ENCODE measurements at regions not wholly inside any gene's neighbourhood (a gene's known extent, or its start where the extent isn't known, plus 50 kb on each side); places are given as distances from the start of the nearest gene placed in this dataset.

- Histone ChIP-seq H3K4me2 (ENCODE audit: low read depth, low read length) (peak overlapping the region; percentile 26), H3K4me3 (replicated peaks in 1 of 3; ENCODE audit: insufficient read depth in 1 of 3, low read depth in 2 of 3, low read length in 3 of 3) (no peak overlapping the region), H2AFZ (ENCODE audit: low read length) (no peak overlapping the region), H4K20me1 (ENCODE audit: insufficient read depth, low read length) (no peaks in the 10 kb centered on the region), H3K79me2 (ENCODE audit: insufficient read depth, low read length) (no peaks in the 10 kb centered on the region), H3K36me3 (replicated peaks in 1 of 2; ENCODE audit: control insufficient read depth in 1 of 2, insufficient read depth in 2 of 2, low read length in 2 of 2) (no peaks in the 10 kb centered on the region), H3K4me1 (ENCODE audit: insufficient read depth, low read length) (peaks cover 98% of the 10 kb centered on the region), H3K27ac (ENCODE audit: extremely low read length, insufficient read depth, low read length) (peak overlapping the region; percentile 59), H3K9me3 (ENCODE audit: low read length) (no peaks in the 10 kb centered on the region), H3K9ac (ENCODE audit: insufficient read depth, low read depth, low read length) (peak overlapping the region; percentile 5; the same call in 1 of the 2 replicates), H3K27me3 (ENCODE audit: control insufficient read depth in 1 of 2, insufficient read depth in 2 of 2, low read length in 2 of 2) (no peaks in the 10 kb centered on the region)
- intact Hi-C loops (cut with micrococcal nuclease; ENCODE audit: unreplicated experiment) (loop anchor here (5.0 kb wide), 2 partner anchors 135 to 215 kb away; no protein-coding TSS in a partner anchor), in situ Hi-C loops (cut with HindIII; ENCODE audit: extremely low pct_ligation_motif_present, low pct_unique_long_range_greater_than_20kb) (no loop called here)
- no TSS peak for BruUV-seq (replicated peaks)
- ChIA-PET POLR2A (interaction anchor here (1.1 to 1.7 kb wide), 3 partner anchors 40 to 229 kb away, joined by 3 to 7 read pairs (median 4); no protein-coding TSS in a partner anchor), CTCF (ENCODE audit: low intra/inter-chr PET ratio, low total read pairs) (no interaction called here)
- 93% methylated on average over 6 of the region's 6 CpGs for WGBS (ENCODE audit: low lambda C conversion rate)
- ATAC-seq: no peak
- DNase-seq (ENCODE audit: low spot score): no peak
- no peak for FAIRE-seq
- TF ChIP-seq JUN (CRISPR knock-in tag; IDR thresholded peaks at IDR 0.05) (no peak), CREB3 (CRISPR knock-in tag; IDR thresholded peaks at IDR 0.05) (no peak), ZNF503 (CRISPR knock-in tag; IDR thresholded peaks at IDR 0.05) (peak; percentile 14; the same call in 1 of the 2 replicates), ZNF326 (CRISPR knock-in tag; IDR thresholded peaks at IDR 0.05; ENCODE audit: borderline replicate concordance) (no peak), ARNT2 (CRISPR knock-in tag; IDR thresholded peaks at IDR 0.05; ENCODE audit: low read depth) (0 out of 2 replicates have a peak, but pooled peaks have one; percentile 6), HMG20A (CRISPR knock-in tag; IDR thresholded peaks at IDR 0.05; ENCODE audit: borderline replicate concordance) (no peak), NR2F2 (IDR thresholded peaks at IDR 0.05; ENCODE audit: borderline replicate concordance, low read depth) (no peak), ZNF414 (CRISPR knock-in tag; IDR thresholded peaks at IDR 0.05) (0 out of 2 replicates have a peak, but pooled peaks have one; percentile 7), HDAC2 (CRISPR knock-in tag; IDR thresholded peaks at IDR 0.05) (no peak), SP5 (CRISPR knock-in tag; IDR thresholded peaks at IDR 0.05; ENCODE audit: borderline replicate concordance, low read depth) (no peak), NFIB (CRISPR knock-in tag; IDR thresholded peaks at IDR 0.05; ENCODE audit: borderline replicate concordance) (no peak), ZNF446 (CRISPR knock-in tag; IDR thresholded peaks at IDR 0.05) (no peak), MAFG (CRISPR knock-in tag; IDR thresholded peaks at IDR 0.05) (no peak), ERF (CRISPR knock-in tag; IDR thresholded peaks at IDR 0.05) (no peak), SMARCE1 (IDR thresholded peaks at IDR 0.05; ENCODE audit: borderline replicate concordance) (no peak), ZNF234 (CRISPR knock-in tag; conservative IDR thresholded peaks at IDR 0.05) (no peak), HOXA9 (CRISPR knock-in tag; IDR thresholded peaks at IDR 0.05; ENCODE audit: borderline replicate concordance) (no peak)
Measured at GRCh38 chr6:11432091-11432490, 105.5 kb upstream of the TMEM170B start.

Data from HepG2 (cell line).